Pons (tissue), 1 donor: ENCODE measurements at regions not wholly inside any gene's neighbourhood (a gene's known extent, or its start where the extent isn't known, plus 50 kb on each side); places are given as distances from the start of the nearest gene placed in this dataset.
"Not testable (repeated sequence)": the region's sequence is repeated elsewhere in the genome, so short reads cannot be mapped to it uniquely, and the experiment has no call there.

Experiments
- DNase-seq: peaks from one replicate; pipeline ENCODE4 v3.0.0-alpha.2; 2016; ENCODE audit warnings: low spot score

GRCh38 chr6:170193326-170193821 is 97.5 kb downstream of the DLL1 start:
- DNase-seq, result no peak

- no peak for DNase-seq
These were observed 98.0 kb downstream of the DLL1 start for GRCh38 chr6:170192905-170193304.

- DNase-seq, result not testable (repeated sequence)
These were observed 98.8 kb downstream of the DLL1 start for GRCh38 chr6:170192101-170192500.

- no peak for DNase-seq
These were observed 100.8 kb downstream of the DLL1 start for GRCh38 chr6:170190046-170190445.

- DNase-seq, result no peak
These were observed 101.6 kb downstream of the DLL1 start for GRCh38 chr6:170189236-170189635.

- no peak for DNase-seq
These were observed 102.3 kb downstream of the DLL1 start for GRCh38 chr6:170188571-170189001.

GRCh38 chr6:170187669-170188566 is 103.0 kb downstream of the DLL1 start:
- no peak for DNase-seq

- DNase-seq, result no peak
These were observed 103.8 kb downstream of the DLL1 start for GRCh38 chr6:170186941-170187668.

- no peak for DNase-seq
These were observed 104.6 kb downstream of the DLL1 start for GRCh38 chr6:170186006-170186935.

- DNase-seq, result peak; percentile 80
These were observed 105.5 kb downstream of the DLL1 start for GRCh38 chr6:170185175-170185978.

- DNase-seq, result no peak
These were observed 106.6 kb downstream of the DLL1 start for GRCh38 chr6:170184316-170184715.

GRCh38 chr6:170183521-170183920 is 107.4 kb downstream of the DLL1 start:
- DNase-seq, result no peak

- DNase-seq, result no peak
These were observed 108.1 kb downstream of the DLL1 start for GRCh38 chr6:170182781-170183120.

- DNase-seq, result no peak
These were observed 108.6 kb downstream of the DLL1 start for GRCh38 chr6:170182093-170182780.

GRCh38 chr6:170181338-170181690 is 109.6 kb downstream of the DLL1 start:
- no peak for DNase-seq

- no peak for DNase-seq
These were observed 110.1 kb downstream of the DLL1 start for GRCh38 chr6:170180671-170181337.

- no peak for DNase-seq
These were observed 111.1 kb downstream of the DLL1 start for GRCh38 chr6:170179616-170180324.

GRCh38 chr6:170178561-170179477 is 112.1 kb downstream of the DLL1 start:
- no peak for DNase-seq
